ENCODE measurements at regions not wholly inside any gene's neighbourhood (a gene's known extent, or its start where the extent isn't known, plus 50 kb on each side); places are given as distances from the start of the nearest gene placed in this dataset.
"Not testable (repeated sequence)": the region's sequence is repeated elsewhere in the genome, so short reads cannot be mapped to it uniquely, and the experiment has no call there.

- Histone ChIP-seq H3K4me3 (no peak overlapping the region), H3K4me2 (no peak overlapping the region), H3K36me3 (no peaks in the 10 kb centered on the region), H3K27ac (no peak overlapping the region), H4K20me1 (ENCODE audit: low read depth) (no peaks in the 10 kb centered on the region), H3K9ac (no peak overlapping the region), H2AFZ (replicated peaks) (no peak overlapping the region), H3F3A (ENCODE audit: low read depth) (no peaks in the 10 kb centered on the region), H3K27me3 (no peaks in the 10 kb centered on the region), H3K9me3 (ENCODE audit: low read depth) (no peaks in the 10 kb centered on the region), H3K79me2 (ENCODE audit: low read depth) (no peaks in the 10 kb centered on the region), H3K4me1 (no peaks in the 10 kb centered on the region)
- H3K4me1 Mint-ChIP-seq: peaks cover 2% of the 10 kb centered on the region
- no peak for TF ChIP-seq EZH2 (IDR thresholded peaks at IDR 0.05)
- TF ChIP-seq EZH2phosphoT487 (IDR thresholded peaks at IDR 0.05): no peak
- TF ChIP-seq CTCF (IDR thresholded peaks at IDR 0.05): no peak
- H3K9me3 Mint-ChIP-seq: no peaks in the 10 kb centered on the region
- H3K36me3 Mint-ChIP-seq: no peaks in the 10 kb centered on the region
- H3K27me3 Mint-ChIP-seq (ENCODE audit: insufficient read depth, low read depth): peaks cover 3% of the 10 kb centered on the region
- DNase-seq (ENCODE audit: low spot score): no peak
- H3K4me3 Mint-ChIP-seq: no peak overlapping the region
- no peak overlapping the region for H3K27ac Mint-ChIP-seq
Measured at GRCh38 chr9:81002906-81003305, 686.4 kb downstream of the TLE1 start.

GRCh38 chr9:81002242-81002641 is 687.1 kb downstream of the TLE1 start:
- Histone ChIP-seq H3K79me2 (ENCODE audit: low read depth) (no peaks in the 10 kb centered on the region), H3K9me3 (ENCODE audit: low read depth) (no peaks in the 10 kb centered on the region), H3K27me3 (no peaks in the 10 kb centered on the region), H4K20me1 (ENCODE audit: low read depth) (no peaks in the 10 kb centered on the region), H3K27ac (no peak overlapping the region), H3F3A (ENCODE audit: low read depth) (no peaks in the 10 kb centered on the region), H3K4me1 (no peaks in the 10 kb centered on the region), H3K4me2 (no peak overlapping the region), H3K4me3 (no peak overlapping the region), H2AFZ (replicated peaks) (no peak overlapping the region), H3K36me3 (no peaks in the 10 kb centered on the region), H3K9ac (no peak overlapping the region)
- Mint-ChIP-seq H3K36me3 (no peaks in the 10 kb centered on the region), H3K9me3 (no peaks in the 10 kb centered on the region), H3K4me3 (no peak overlapping the region), H3K27me3 (ENCODE audit: insufficient read depth, low read depth) (peaks cover 3% of the 10 kb centered on the region), H3K27ac (no peak overlapping the region), H3K4me1 (peaks cover 2% of the 10 kb centered on the region)
- TF ChIP-seq EZH2 (IDR thresholded peaks at IDR 0.05): no peak
- no peak for TF ChIP-seq CTCF (IDR thresholded peaks at IDR 0.05)
- TF ChIP-seq EZH2phosphoT487 (IDR thresholded peaks at IDR 0.05): no peak
- no peak for DNase-seq (ENCODE audit: low spot score)

GRCh38 chr9:80995759-80996158 is 693.6 kb downstream of the TLE1 start:
- no peak overlapping the region for H3K27ac Mint-ChIP-seq
- TF ChIP-seq CTCF (IDR thresholded peaks at IDR 0.05) (no peak), EZH2 (IDR thresholded peaks at IDR 0.05) (no peak), EZH2phosphoT487 (IDR thresholded peaks at IDR 0.05) (no peak)
- Histone ChIP-seq H3F3A (ENCODE audit: low read depth) (no peaks in the 10 kb centered on the region), H2AFZ (replicated peaks) (no peak overlapping the region), H3K4me1 (no peaks in the 10 kb centered on the region), H4K20me1 (ENCODE audit: low read depth) (no peaks in the 10 kb centered on the region), H3K4me2 (no peak overlapping the region), H3K36me3 (no peaks in the 10 kb centered on the region), H3K79me2 (ENCODE audit: low read depth) (no peaks in the 10 kb centered on the region), H3K27ac (no peak overlapping the region), H3K4me3 (no peak overlapping the region), H3K9me3 (ENCODE audit: low read depth) (no peaks in the 10 kb centered on the region), H3K27me3 (no peaks in the 10 kb centered on the region), H3K9ac (no peak overlapping the region)
- no peaks in the 10 kb centered on the region for H3K9me3 Mint-ChIP-seq
- H3K27me3 Mint-ChIP-seq (ENCODE audit: insufficient read depth, low read depth): no peaks in the 10 kb centered on the region
- H3K4me3 Mint-ChIP-seq: no peak overlapping the region
- DNase-seq (ENCODE audit: low spot score): no peak
- no peaks in the 10 kb centered on the region for H3K4me1 Mint-ChIP-seq
- no peaks in the 10 kb centered on the region for H3K36me3 Mint-ChIP-seq

- Mint-ChIP-seq H3K9me3 (no peaks in the 10 kb centered on the region), H3K4me1 (no peaks in the 10 kb centered on the region), H3K4me3 (no peak overlapping the region), H3K27ac (no peak overlapping the region), H3K27me3 (ENCODE audit: insufficient read depth, low read depth) (no peaks in the 10 kb centered on the region), H3K36me3 (no peaks in the 10 kb centered on the region)
- no peak overlapping the region for H3K9ac ChIP-seq
- no peak overlapping the region for H3K27ac ChIP-seq
- TF ChIP-seq CTCF (IDR thresholded peaks at IDR 0.05) (no peak), EZH2 (IDR thresholded peaks at IDR 0.05) (no peak), EZH2phosphoT487 (IDR thresholded peaks at IDR 0.05) (no peak)
- H2AFZ ChIP-seq (replicated peaks): no peak overlapping the region
- no peaks in the 10 kb centered on the region for H3K9me3 ChIP-seq (ENCODE audit: low read depth)
- no peaks in the 10 kb centered on the region for H3K4me1 ChIP-seq
- H3K79me2 ChIP-seq (ENCODE audit: low read depth): no peaks in the 10 kb centered on the region
- no peaks in the 10 kb centered on the region for H4K20me1 ChIP-seq (ENCODE audit: low read depth)
- DNase-seq (ENCODE audit: low spot score): no peak
- H3K36me3 ChIP-seq: no peaks in the 10 kb centered on the region
- H3K4me3 ChIP-seq: no peak overlapping the region
- no peaks in the 10 kb centered on the region for H3K27me3 ChIP-seq
- H3F3A ChIP-seq (ENCODE audit: low read depth): no peaks in the 10 kb centered on the region
- no peak overlapping the region for H3K4me2 ChIP-seq
Measured at GRCh38 chr9:80994892-80995291, 694.5 kb downstream of the TLE1 start.

- not testable (repeated sequence) for H3K9me3 ChIP-seq (ENCODE audit: low read depth); H3K27ac Mint-ChIP-seq; H4K20me1 ChIP-seq (ENCODE audit: low read depth); H3K4me1 ChIP-seq; H3K79me2 ChIP-seq (ENCODE audit: low read depth); H3F3A ChIP-seq (ENCODE audit: low read depth); H2AFZ ChIP-seq (replicated peaks); H3K9ac ChIP-seq; H3K27ac ChIP-seq; H3K36me3 Mint-ChIP-seq; H3K9me3 Mint-ChIP-seq; H3K27me3 ChIP-seq; H3K4me1 Mint-ChIP-seq; H3K4me2 ChIP-seq; DNase-seq (ENCODE audit: low spot score); H3K27me3 Mint-ChIP-seq (ENCODE audit: insufficient read depth, low read depth); H3K36me3 ChIP-seq; H3K4me3 Mint-ChIP-seq; H3K4me3 ChIP-seq
Measured at GRCh38 chr9:80985595-80985994, 703.8 kb downstream of the TLE1 start.

All from neural progenitor cell (in vitro differentiated cells).